ENCODE measurements at regions not wholly inside any gene's neighbourhood (a gene's known extent, or its start where the extent isn't known, plus 50 kb on each side); places are given as distances from the start of the nearest gene placed in this dataset.

GRCh38 chr16:47815655-47816054 is 340.1 kb downstream of the ABCC12 start:
- TF ChIP-seq CTCF (IDR thresholded peaks at IDR 0.05; ENCODE audit: low read length) (no peak), EZH2 (IDR thresholded peaks at IDR 0.05; ENCODE audit: borderline replicate concordance, low read length) (no peak)

Measured in OCI-LY1 (cell line).